Stimulated activated CD4-positive, alpha-beta T cell treated with anti-CD3 and anti-CD28 coated beads, Interleukin-15, amount 100 ng/mL, for 48 hours (primary cell): ENCODE measurements at regions not wholly inside any gene's neighbourhood (a gene's known extent, or its start where the extent isn't known, plus 50 kb on each side); places are given as distances from the start of the nearest gene placed in this dataset.
"Not testable (repeated sequence)": the region's sequence is repeated elsewhere in the genome, so short reads cannot be mapped to it uniquely, and the experiment has no call there.

Experiments
- DNase-seq, 2 donors: peaks; one replicate each; pipeline ENCODE4 v3.0.0-alpha.2; 2020; ENCODE audit warnings: low read depth in 2 of 2

GRCh38 chr22:33971561-33971961, 51.3 kb upstream of the LARGE1 start:
- DNase-seq, result no peak

GRCh38 chr22:33975841-33976240, 55.6 kb upstream of the LARGE1 start:
- DNase-seq, result no peak

GRCh38 chr22:33983558-33983957, 63.3 kb upstream of the LARGE1 start:
- no peak for DNase-seq

- DNase-seq, result no peak
These were observed 63.9 kb upstream of the LARGE1 start for GRCh38 chr22:33984211-33984610.

- no peak for DNase-seq
These were observed 64.5 kb upstream of the LARGE1 start for GRCh38 chr22:33984656-33985285.

GRCh38 chr22:33985506-33985905, 65.2 kb upstream of the LARGE1 start:
- no peak for DNase-seq

- no peak for DNase-seq
These were observed 66.0 kb upstream of the LARGE1 start for GRCh38 chr22:33986167-33986771.

GRCh38 chr22:33986954-33987353, 66.7 kb upstream of the LARGE1 start:
- no peak for DNase-seq

GRCh38 chr22:33989263-33989662, 69.0 kb upstream of the LARGE1 start:
- not testable (repeated sequence) for DNase-seq

GRCh38 chr22:33991620-33992019, 71.3 kb upstream of the LARGE1 start:
- no peak for DNase-seq

- DNase-seq, result no peak
These were observed 76.5 kb upstream of the LARGE1 start for GRCh38 chr22:33996824-33997223.

- DNase-seq, result no peak
These were observed 80.7 kb upstream of the LARGE1 start for GRCh38 chr22:34000879-34001526.

- DNase-seq, result no peak
These were observed 81.6 kb upstream of the LARGE1 start for GRCh38 chr22:34001701-34002466.

- DNase-seq, result no peak
These were observed 83.8 kb upstream of the LARGE1 start for GRCh38 chr22:34004058-34004457.

GRCh38 chr22:34010259-34010658, 90.0 kb upstream of the LARGE1 start:
- DNase-seq, result no peak

GRCh38 chr22:34015642-34016041, 95.4 kb upstream of the LARGE1 start:
- no peak for DNase-seq

GRCh38 chr22:34017205-34017604, 96.9 kb upstream of the LARGE1 start:
- no peak for DNase-seq

GRCh38 chr22:34019190-34019845, 99.0 kb upstream of the LARGE1 start:
- DNase-seq, result no peak

GRCh38 chr22:34035209-34035608, 114.9 kb upstream of the LARGE1 start:
- no peak for DNase-seq

GRCh38 chr22:34036931-34037330, 116.7 kb upstream of the LARGE1 start:
- DNase-seq, result no peak

- DNase-seq, result no peak
These were observed 118.7 kb upstream of the LARGE1 start for GRCh38 chr22:34038801-34039555.
